ENCODE measurements at regions not wholly inside any gene's neighbourhood (a gene's known extent, or its start where the extent isn't known, plus 50 kb on each side); places are given as distances from the start of the nearest gene placed in this dataset.
"Not testable (repeated sequence)": the region's sequence is repeated elsewhere in the genome, so short reads cannot be mapped to it uniquely, and the experiment has no call there.

GRCh38 chr2:156955701-156956100 lies 301.8 kb upstream of the GALNT5 start:
- DNase-seq: no peak

DNA sequence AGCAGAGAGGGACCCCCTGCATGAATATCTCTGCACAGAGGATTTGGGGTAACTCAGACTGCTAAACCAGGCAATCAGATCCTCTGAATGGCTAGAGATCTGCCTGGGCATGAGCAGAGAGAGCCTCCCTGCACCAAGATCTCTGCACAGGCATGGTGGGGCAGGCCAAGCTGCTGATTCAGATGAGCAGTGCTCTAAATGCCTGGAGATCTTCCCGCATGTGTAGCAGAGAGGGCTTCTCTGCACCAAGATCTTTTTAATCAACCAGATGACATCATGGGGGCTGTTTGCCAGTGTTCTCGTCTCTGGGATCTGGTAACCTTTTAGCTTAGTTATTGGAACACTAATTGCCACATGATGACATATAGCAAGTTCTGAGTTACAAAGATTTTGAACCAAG lies 301.3 kb upstream of the GALNT5 start:
- no peak for DNase-seq

- no peak for DNase-seq
Observed at GRCh38 chr2:156958374-156958773, 299.1 kb upstream of the GALNT5 start.

DNA sequence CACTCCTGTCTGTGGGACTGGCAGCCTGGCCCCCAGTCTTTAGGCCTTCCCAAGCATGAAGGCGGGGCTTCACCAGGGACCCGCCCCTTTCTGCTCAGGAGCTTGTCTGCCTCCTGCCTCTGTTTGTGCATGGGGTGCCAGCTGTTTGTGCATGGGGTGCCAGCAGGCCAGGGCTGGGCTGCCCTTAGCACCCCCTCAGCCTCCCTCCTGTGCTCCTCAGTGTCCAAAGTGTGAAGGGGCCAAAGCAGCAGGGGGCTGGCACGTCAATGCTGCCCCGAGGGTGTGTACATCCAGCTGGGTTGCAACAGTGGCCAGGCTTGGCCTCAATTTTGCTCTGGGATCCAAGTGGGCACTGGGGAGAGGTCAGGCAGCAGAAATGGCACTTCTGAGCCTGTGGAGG lies 298.0 kb upstream of the GALNT5 start:
- no peak for DNase-seq

DNA sequence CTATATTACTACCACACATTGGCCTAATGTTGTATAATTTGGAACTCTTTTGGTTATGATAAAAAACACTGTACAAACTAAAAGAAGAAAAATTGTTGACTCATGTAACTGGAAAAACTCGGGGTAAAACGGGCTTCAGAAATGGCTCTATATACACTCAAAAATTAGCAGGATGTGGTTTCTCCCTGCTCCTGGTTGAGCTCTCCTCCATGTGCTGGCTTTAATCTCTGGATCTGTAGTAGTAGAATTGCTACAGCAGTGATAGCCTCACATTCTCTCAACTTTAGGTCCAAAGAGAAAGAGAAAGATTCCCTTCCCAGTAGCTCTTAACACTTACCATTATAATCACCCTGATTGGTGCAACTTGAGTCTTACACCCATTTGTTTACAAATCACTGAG lies 274.9 kb upstream of the GALNT5 start:
- no peak for DNase-seq

- no peak for DNase-seq
Observed at GRCh38 chr2:156986339-156986988, 271.0 kb upstream of the GALNT5 start.

- DNase-seq: no peak
Observed at GRCh38 chr2:156999661-157000060, 257.8 kb upstream of the GALNT5 start.

- no peak for DNase-seq
Observed at GRCh38 chr2:157004789-157005188, 252.7 kb upstream of the GALNT5 start.

DNA sequence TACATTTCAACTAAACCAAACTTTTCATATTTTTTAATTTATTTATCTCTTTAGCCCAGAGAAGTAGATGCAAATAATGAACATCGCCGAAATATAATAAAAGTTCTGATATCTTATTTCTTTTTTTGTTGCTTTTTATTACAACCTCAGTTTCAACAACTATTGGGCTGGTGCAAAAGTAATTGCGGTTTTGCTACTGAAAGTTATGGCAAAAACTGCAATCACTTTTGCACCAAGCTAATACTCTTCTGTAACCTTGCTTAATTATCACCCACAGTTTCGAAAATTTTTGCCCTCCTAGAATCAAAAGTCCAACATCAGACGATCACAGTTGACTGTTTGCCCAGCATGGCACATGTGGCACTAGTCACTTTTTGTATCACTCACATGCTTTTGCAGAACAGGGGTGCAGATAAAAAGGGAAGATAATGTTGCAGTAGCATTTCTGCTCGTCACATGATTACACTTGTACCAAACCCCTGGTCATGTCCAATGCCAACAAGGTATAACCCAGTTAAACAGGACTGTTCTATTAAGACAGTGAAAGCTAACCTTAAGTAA lies 242.4 kb upstream of the GALNT5 start:
- no peak for DNase-seq

DNA sequence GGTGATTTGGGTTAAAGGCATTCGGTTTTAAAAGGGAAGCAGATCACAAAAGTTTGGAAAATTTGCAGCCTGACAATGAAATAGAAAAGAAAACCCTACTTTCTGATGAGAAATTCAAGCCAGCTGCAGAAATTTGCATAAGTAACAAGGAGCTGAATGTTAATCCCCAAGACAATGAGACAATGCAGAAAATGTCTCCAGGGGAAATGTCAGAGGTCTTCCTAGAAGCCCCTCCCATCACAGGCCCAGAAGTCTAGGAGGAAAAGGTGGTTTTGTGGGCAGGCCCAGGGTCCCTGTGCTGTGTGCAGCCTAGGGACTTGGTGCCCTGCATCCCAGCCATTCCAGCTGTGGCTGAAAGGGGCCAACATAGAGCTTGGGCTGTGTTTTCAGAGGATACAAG lies 234.2 kb upstream of the GALNT5 start:
- not testable (repeated sequence) for DNase-seq

GRCh38 chr2:157024129-157024528 lies 233.4 kb upstream of the GALNT5 start:
- no peak for DNase-seq

- DNase-seq: no peak
Observed at GRCh38 chr2:157032017-157032416, 225.5 kb upstream of the GALNT5 start.

DNA sequence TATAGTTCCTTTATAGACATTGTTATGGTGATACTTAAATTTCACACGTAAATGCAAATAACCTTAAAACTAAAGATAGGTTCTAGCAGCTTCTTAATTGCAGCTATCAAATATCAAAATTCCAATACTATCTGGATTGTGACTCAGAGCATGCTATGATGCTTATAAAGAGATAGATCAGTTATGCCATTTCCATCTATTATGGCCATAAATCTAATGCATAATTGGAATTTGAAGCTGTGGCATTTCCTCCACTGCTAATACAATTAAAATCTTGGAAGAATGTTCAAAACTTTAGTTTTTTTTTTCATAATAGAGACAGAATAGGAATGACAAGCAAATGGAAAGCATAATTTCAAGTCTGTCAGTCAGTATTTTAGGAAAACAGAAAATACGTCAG lies 220.8 kb upstream of the GALNT5 start:
- no peak for DNase-seq

DNA sequence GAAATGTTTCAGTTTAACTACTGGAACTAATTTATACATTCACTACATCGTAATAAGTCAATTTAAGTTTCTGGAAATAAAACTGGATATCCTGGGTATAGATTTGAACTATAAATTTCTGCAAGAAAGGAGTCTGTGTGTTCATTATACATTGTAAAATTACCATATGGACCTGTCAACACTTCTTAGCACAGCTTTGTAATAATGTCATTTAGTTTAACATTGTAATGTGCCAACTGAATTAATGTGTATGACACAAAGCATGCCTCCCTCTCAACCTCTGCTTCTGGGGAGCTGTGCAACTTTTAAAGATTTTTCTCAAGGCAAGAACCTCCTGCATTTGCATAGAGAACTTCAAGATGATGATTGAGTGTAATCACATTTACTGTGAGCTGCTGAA lies 213.7 kb upstream of the GALNT5 start:
- DNase-seq: no peak

- DNase-seq: no peak
Observed at GRCh38 chr2:157046396-157046795, 211.1 kb upstream of the GALNT5 start.

- no peak for DNase-seq
Observed at GRCh38 chr2:157052685-157053224, 204.8 kb upstream of the GALNT5 start.

- DNase-seq: no peak
Observed at GRCh38 chr2:157053876-157054275, 203.6 kb upstream of the GALNT5 start.

- DNase-seq: no peak
Observed at GRCh38 chr2:157055660-157056199, 201.8 kb upstream of the GALNT5 start.

- DNase-seq: no peak
Observed at GRCh38 chr2:157056200-157056676, 201.3 kb upstream of the GALNT5 start.

- DNase-seq: no peak
Observed at GRCh38 chr2:157058161-157058560, 199.3 kb upstream of the GALNT5 start.

- no peak for DNase-seq
Observed at GRCh38 chr2:157059036-157059435, 198.5 kb upstream of the GALNT5 start.

DNA sequence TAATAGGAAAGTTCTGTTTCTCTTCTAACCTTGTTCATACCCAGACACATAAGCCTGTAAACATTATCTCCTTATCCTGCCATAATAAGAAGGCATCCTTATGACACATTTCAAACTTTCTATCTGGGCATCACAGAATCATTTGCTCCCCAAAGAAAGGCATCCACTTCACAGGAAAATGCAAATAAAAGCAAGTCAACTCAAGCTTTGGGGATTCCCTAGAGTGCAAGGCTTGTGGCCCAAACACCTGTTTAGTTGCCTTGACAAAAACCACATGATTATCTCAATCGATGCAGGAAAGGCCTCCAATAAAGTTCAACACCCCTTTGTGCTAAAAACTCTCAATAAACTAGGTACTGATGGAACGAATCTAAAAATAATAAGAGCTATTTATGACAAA lies 195.7 kb upstream of the GALNT5 start:
- no peak for DNase-seq

- DNase-seq: no peak
Observed at GRCh38 chr2:157067562-157067961, 189.9 kb upstream of the GALNT5 start.

DNA sequence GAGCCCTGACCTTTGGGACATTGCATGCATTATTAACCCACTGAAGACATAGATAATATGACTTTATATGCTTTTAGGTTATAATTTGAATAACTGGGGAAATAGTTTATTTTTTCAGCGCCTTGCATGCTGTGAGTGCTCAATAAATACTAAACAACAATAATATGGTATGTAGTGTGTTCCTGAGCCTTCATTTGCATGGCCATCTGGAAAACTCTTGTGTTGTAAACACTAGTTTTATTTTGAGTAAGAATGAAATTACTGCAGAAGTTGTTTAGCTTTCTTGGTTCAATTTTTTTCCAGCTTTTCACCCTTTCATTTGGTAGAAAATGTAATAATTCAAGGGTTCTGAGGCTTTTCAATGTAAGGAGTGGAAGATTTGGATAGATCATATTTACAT lies 189.3 kb upstream of the GALNT5 start:
- DNase-seq: no peak

DNA sequence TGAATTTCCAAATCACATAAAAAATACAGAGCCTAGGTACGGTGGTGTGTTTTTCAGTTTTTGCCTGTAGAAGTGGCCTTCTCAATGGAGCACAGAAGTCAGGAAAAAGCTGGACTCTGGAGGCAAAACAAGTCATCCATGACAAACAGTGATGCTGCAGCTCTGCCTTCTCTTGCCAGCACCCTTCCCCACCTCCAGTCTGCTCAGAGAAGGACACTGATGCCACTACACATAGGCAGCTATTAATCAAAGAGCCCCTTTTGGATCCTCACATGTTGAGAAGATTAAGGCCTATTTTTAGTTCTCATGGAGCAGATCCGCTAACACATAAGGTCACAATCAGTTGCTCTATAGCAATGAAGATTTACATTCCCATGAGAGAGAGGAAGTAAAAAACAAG lies 181.6 kb upstream of the GALNT5 start:
- no peak for DNase-seq

All from activated CD4-positive, alpha-beta T cell treated with anti-CD3 and anti-CD28 coated beads, Interleukin-2, amount 50 U/mL, for 16 hours (primary cell).